NCI-H2227 (cell line): ENCODE measurements at regions not wholly inside any gene's neighbourhood (a gene's known extent, or its start where the extent isn't known, plus 50 kb on each side); places are given as distances from the start of the nearest gene placed in this dataset.

Experiments used
- DNase-seq: peaks from one replicate; lab custom pipeline; 2025; ENCODE audit not compliant: unreplicated experiment; lab: John Stamatoyannopoulos, UW

GRCh38 chr4:38230121-38230801 lies 270.1 kb downstream of the PTTG2 start:
- no peak for DNase-seq

GRCh38 chr4:38230821-38231563 lies 270.8 kb downstream of the PTTG2 start:
- DNase-seq, result no peak

GRCh38 chr4:38231626-38232025 lies 271.4 kb downstream of the PTTG2 start:
- no peak for DNase-seq

GRCh38 chr4:38232741-38233140 lies 272.5 kb downstream of the PTTG2 start:
- no peak for DNase-seq

DNA sequence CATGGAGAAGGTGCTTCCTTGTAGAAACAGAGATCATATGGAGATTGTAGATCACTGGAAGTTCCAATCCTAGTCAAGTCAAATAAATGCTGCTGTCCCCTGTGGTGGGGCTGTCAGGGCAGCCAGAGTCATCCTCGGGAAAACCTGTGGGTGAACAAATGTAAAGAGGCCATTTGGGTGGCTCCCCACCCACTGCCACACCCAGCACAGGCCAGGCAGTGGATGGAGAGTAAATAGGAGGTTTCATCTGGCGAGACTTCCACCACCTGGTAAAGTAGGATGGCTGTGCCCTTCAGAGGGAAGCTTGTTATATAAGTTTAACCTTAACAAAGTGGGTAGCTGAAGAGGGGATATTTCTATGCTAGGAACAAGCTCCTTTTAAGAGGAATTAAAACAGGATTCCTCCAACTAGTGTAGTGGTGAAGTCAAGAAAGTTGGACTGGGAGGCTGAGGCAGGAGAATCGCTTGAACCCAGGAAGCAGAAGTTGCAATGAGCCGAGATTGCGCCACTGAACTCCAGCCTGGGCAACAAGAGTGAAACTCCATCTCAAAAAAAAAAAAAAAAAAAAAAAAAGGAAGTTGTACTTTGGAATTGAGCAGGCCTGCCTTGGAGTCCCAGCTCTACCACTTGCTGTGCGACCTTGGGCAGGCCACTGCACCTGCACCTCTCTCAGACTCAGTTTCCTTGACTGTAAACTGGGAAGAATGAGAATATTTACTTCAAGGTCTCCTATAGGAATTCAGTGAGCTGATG lies 273.7 kb downstream of the PTTG2 start:
- DNase-seq, result no peak

DNA sequence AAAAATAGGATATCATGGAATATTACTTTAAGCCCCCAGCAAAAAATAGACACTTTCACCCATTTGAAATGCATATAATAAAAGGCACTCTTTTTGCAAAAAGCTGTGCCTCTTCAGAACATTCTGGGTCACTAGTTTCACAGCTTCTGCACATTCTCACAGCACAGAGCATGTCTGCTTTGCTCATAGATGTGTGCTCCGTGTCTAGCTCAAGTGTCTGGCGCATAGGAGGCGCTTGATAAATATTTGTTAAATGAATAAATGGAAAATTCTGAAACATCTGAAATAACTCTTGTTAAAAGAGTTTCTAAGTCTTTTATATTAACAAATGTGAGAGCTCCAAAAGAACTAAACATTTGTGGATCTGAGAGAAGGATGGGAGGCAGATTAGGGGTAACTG lies 275.2 kb downstream of the PTTG2 start:
- no peak for DNase-seq

DNA sequence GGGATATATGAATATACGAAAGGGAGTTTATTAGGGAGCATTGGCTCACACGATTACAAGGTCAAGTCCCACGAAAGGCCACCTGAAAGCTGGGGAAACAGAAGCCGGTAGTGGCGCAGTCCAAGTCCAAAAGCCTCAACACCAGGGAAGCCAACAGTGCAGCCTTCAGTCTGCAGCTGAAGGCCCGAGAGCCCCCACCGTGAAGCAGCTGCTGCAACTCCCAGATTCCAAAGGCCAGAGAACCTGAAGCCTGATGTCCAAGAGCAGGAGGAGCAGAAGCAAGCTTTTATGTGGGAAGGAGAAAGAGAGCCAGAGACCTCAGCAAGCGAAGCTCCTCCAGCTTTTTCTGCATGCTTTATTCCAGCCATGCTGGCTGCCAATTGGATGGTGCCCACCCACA lies 275.8 kb downstream of the PTTG2 start:
- DNase-seq, result no peak

DNA sequence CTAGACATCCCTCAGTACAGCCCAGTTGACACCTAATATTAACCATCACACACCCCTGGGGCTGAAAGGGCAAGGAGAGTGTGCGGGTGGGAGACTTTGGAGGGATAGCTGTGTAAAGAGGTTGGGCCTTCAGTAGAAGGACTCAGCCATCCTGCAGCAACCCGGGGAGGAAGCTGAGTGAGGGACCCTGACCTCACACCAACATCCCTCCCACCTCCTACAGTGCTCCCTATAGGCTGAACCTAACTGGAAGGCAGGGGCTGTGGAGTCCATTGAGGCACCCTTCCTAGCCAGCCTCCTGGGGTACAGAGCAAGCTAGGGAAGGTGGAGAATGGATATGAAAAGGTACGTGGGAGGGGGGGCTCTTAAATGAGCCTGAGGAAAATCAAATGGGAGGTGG lies 276.3 kb downstream of the PTTG2 start:
- DNase-seq, result no peak

- DNase-seq, result no peak
These were observed 276.9 kb downstream of the PTTG2 start for GRCh38 chr4:38237139-38237538.

GRCh38 chr4:38241541-38241940 lies 281.3 kb downstream of the PTTG2 start:
- no peak for DNase-seq

DNA sequence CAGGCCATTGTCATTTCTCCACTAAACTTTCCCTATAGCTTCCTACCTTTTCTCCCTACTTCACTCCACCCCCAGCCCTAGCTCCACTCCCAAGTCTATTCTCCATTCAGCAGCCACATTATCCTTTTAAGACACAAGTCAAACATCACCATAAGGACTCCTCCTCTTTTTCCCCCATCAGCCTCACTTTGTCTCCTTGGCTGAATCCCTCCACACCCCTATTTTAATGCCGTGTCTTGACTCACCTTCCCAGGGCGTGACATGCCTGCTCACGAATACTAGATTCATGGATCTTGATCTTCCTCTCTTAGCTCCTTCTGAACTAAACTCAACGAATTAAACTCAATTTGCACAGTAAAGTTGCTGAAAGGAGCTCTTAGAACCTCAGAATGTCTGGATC lies 281.9 kb downstream of the PTTG2 start:
- no peak for DNase-seq

DNA sequence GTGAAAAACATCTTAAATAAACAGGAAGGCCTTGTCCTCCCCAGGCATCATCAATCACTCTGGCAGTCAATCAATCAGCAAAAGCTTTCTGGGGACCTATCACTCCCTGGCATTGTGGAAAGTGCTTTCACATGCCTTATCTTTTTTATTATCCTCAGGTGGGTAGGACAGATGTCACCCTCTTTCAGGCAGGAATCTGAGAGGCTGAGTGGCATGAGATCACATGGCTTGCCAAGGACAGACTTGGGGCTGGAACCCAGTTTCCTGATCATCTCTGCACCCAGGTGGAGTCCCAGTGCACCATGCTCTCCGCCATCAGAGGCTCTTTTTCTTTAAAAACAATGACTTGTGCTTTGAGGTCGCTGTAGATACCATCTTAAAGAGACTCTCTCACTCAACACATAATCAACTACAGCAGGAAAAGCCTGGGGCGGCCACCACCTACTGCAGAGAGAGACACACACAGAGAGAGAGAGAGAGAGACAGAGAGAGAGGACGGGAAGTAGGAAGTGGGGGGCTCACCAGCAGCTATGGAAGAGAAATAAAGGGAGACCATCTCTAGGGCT lies 282.7 kb downstream of the PTTG2 start:
- DNase-seq, result no peak

DNA sequence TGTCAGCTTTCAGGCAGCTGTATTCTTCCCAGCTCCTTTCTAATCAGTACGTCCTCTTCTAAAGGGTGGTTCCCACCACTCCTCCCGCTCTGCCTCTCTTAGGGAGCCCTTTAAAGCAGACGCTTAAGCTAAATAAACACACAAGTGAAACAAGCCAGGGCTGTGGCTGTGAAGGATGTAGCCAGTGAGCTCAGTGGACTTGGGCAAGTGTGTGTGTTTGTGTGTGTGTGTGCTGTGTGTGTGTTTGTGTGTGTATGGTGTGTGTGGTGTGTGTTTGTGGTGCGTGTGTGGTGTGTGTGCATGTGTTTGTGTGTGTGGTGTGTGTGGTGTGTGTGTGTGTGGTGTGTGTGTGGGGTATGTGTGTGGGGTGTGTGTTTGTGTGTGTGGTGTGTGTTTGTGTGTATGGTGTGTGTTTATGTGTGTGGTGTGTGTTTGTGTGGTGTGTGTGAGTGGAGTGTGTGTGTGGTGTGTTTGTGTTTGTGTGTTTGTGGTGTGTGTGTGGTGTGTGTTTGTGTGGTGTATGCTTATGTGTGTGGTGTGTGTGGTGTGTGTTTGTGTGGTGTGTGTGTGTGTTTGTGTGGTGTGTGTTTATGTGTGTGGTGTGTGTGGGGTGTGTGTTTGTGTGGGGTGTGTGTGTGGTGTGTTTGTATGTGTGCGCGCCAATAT lies 283.3 kb downstream of the PTTG2 start:
- DNase-seq, result no peak

GRCh38 chr4:38254825-38255224 lies 294.6 kb downstream of the PTTG2 start:
- no peak for DNase-seq

GRCh38 chr4:38255572-38255971 lies 295.4 kb downstream of the PTTG2 start:
- no peak for DNase-seq

DNA sequence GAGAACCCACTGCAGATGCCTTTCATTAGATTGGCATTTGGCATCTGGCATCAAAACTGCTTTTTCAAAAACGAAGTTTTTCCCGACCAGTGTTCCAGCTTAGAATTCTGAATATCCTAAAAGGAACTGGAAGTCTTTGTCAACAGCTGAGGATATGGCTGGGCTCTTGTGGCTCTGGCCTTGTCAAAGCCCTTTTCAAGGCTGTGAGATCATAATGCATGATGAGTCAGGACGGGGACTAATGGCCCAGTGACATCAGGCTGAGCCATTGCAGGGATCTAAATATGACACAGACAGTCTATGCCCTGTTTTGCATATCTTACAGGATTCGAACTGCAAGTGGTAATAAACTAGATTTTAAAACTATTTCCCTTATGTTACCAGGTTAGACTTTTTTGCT lies 306.4 kb downstream of the PTTG2 start:
- no peak for DNase-seq

DNA sequence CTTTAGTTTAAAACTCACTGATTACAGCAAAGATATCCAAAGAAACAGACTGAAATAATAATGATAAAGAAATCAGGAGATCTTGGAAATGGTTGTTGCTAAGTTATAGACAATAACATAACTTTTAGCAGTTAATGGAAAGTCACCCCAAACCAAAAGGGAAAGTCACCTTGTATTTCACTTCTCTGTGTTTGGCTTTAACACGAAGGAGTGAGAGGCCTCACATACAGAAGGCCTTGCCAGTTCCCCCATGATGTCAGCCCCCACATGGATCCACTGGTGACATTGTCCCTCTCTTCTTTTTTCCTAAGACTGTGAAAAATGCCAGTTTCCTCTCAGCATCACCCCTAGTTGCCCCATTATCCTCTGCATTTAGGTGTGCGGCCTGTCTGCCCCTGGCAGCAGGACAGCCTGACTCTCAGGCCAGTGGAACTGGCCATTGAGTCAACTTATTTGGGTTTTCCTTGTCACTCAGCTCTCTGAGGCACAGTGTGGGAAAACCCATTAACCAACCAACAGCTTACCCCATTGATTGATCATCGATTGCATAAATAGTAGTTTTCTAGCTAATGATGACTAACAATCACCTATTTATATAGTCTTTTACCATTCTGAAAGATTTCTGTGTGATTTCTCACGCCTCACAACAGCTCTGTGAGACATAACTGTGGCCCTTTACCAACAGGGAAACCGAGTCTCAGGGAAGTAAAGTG lies 308.1 kb downstream of the PTTG2 start:
- no peak for DNase-seq

GRCh38 chr4:38268837-38269236 lies 308.6 kb downstream of the PTTG2 start:
- no peak for DNase-seq

- DNase-seq, result no peak
These were observed 313.2 kb downstream of the PTTG2 start for GRCh38 chr4:38273407-38273806.

DNA sequence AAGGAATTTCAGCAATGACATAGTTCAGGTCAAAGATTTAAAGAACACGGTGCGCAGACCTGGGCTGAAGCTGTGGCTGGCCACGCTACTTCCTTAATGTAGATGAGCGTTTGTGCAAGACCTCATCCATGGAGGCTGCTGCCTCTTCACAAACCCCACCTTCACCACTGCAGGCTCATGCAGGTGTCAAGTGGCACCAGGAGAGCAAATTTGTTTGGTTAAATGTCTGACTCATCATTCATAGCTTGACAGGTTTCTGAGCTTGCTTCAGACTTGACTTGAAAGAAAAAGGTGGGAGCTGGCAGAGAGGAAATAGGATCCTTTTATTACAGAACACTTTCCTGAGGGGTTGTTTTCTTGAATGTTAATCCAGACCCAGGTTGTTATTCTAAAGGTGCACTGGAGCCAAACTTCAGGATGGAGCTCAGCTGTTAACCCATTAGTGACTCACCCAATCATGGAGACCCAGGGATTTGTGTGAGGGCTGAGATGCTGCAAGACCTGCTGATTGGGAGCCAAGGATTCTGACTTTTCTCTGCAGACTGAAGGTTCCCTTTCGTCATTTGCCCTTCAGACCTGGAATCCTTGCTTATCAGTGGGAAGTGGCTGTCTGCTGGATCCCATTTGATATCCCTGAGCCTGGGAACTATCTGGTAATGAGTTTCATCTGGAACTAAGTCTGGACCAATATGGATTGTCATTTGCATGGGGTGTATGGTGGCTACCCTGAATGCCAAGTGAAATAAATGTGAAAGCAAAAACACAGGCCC lies 315.3 kb downstream of the PTTG2 start:
- no peak for DNase-seq
